HG02884 (cell line): ENCODE measurements at regions not wholly inside any gene's neighbourhood (a gene's known extent, or its start where the extent isn't known, plus 50 kb on each side); places are given as distances from the start of the nearest gene placed in this dataset.
A peak's percentile ranks its signal among the peaks of the same experiment; 100 is the strongest.

ENCODE experiments used
- ATAC-seq: cut with Tn5 transposase; IDR thresholded peaks from one replicate; pipeline ENCODE4 v1.9.1; 2021; ENCODE audit warnings: mild to moderate bottlenecking, moderate library complexity; ENCODE audit not compliant: unreplicated experiment

GRCh38 chr7:18081617-18082016 is 54.0 kb upstream of the PRPS1L1 start:
- no peak for ATAC-seq

DNA sequence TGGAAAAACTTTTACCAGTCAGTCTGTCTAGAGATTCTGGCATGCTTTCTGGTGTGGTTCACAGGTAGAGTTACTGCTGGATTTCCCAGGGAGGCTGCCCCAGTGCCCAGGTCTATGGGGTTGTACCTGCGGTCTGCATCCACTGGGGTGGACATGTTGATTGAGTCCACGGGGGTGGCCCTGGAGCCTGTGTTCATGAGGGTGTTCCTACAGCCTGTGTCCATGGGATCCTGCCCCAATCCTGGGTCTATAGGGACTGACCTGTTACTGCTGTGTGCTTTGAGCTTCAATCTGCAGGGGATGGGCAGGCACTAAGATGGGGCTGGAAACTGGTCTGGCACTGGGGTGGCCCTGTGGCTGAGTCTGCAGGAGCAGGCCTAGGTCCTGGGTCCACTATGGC is 54.5 kb upstream of the PRPS1L1 start:
- ATAC-seq: no peak

DNA sequence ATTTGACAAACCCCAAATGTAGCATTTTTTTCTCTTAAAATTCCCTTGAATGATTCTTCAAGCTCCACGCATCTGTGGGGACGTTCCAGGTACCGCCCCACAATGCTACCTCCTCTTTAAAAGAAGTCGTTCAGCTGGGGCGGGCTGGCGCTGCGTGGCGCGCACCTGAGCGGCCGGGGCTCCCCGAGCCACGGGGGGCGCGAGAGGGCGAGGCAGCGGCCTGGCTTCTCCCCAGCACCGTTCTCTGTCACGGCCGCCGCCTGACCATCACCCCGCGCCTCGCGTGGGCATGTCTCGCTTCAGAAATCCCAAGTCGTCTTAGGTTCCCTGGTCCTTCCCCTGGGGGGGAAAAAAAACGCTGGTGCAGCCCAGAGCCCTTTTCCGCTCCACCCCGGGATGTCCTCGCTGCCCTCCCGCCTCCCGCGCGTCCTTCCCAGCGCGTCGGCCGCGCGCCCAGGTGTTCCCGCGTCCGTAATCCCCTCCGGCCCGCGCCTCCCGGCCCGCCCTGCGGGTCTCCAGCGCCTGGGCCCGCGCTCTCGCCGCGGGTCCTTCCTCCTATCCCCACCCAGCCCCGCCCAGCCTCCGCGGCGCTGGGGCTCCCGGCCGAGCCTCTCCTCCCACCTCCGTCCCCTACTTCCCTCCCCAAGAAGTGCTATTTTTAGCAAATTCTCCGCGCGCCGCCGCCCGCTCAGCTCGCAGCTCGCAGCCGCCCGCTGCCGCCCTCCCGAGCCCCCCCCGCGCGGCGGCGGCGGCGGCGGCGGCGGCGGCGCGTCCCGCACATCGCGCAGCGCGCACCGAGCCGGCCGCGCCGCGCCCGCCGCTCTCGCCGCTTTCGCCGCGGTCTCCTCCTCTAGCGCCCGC is 58.7 kb upstream of the PRPS1L1 start:
- ATAC-seq: no peak

DNA sequence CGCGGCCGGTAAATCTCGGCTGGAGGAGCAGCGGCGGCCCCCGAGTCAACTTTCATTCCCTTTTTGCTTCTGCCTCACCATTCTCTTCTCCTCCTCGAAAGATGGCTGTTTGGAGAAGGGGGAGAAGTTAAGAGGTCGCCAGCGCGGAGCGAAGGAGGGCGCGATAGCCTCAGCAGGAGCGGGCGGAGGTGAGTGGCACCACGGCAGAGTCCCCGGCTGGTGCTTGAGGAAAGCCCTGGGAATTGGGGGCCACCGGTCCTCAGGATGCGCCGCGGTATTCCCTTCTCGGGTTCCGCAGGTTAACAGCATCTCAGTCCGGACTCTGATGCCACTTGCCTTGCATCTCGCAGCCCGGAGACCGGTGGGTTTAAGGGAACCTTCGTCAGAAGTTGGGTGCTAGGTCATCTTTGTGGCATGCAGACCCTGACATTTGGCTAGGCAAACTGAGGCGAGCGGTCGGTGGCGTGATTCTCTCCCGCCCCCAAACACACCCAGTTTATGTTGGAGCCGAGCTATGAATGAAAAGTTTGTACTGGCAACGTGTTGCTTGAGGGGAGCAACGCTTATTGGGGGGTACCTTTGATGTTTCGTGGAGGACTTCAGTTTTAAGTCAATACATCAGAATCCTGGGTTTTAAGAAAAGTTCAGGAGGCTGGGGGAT is 59.5 kb upstream of the PRPS1L1 start:
- no peak for ATAC-seq

DNA sequence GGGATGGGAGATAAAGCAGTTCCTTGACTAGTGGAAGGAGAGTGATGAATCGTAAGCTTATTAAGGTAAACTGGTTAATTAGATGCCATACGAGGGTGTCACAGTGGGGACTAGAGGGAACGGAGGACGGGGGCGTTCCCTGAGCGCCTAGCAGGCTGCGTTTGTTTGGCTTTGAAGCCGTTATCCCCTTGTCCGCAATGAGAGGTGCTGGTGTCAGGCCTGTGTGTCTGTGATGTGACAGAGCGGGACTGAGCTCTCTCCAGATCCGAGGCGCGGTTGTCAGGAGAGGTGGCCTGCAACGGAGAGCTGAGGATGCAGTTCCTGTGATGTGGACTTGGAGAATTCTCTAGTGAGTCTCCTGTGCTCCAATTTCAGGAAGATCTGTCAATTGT is 60.0 kb upstream of the PRPS1L1 start:
- ATAC-seq: no peak

DNA sequence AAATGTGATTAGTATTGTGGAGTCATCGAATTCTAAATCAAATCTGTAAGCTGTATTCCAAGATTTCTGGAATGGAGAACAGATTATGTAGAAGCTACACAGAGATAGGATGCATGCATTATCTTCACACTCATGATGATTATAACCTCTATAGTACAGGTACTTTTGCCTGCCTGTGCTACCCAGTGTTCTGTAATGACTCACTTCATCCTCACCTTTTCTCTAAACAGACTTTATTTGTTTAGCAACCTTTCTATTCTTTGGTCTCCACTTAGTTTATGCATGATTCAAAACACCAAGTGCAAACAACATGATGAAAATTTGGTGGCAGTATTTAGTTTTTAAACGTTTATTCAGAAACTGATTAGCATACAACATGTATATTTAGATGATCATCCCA is 68.4 kb upstream of the PRPS1L1 start:
- ATAC-seq: no peak

- no peak for ATAC-seq
Measured at GRCh38 chr7:18102576-18102975, 74.9 kb upstream of the PRPS1L1 start.

GRCh38 chr7:18103436-18104218 is 76.0 kb upstream of the PRPS1L1 start:
- ATAC-seq: no peak

DNA sequence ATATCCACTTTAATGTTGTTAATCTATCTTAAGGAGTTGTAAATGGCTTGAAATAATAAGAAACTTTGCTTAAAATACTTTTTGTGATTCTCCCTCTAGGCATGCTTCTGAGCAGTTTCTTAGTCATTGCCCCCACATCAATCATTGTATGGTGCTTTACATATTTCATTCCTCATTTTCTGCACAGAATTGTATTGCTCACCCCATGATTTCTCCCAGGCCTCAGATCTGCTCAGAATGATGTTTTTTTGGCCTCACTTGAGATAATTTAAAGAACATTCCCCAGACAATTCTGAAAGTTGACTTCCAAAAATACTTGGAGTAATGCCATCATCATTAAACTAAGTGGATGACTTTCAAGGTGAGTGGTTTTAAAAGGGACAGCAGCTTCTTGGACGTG is 82.1 kb upstream of the PRPS1L1 start:
- ATAC-seq: no peak

GRCh38 chr7:18116661-18117060 is 89.0 kb upstream of the PRPS1L1 start:
- ATAC-seq: no peak

DNA sequence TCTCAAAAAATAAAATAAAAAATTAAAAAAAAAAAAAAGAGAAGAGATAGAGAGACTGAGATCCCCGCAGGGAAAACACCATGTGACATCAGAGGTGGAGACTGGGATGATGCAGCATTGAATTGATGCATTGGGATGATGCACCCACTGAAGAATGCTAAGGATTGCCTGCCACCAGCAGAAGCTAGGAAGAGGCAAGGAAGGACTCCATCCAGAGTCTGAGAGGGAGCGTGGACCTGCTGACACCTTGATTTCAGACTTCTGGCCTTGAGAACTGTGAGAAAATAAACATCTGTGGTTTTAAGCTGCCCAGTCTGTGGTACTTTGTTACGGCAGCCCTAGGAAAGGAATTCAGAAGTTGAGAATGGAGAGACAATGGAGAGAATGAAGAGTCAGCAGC is 89.8 kb upstream of the PRPS1L1 start:
- no peak for ATAC-seq

DNA sequence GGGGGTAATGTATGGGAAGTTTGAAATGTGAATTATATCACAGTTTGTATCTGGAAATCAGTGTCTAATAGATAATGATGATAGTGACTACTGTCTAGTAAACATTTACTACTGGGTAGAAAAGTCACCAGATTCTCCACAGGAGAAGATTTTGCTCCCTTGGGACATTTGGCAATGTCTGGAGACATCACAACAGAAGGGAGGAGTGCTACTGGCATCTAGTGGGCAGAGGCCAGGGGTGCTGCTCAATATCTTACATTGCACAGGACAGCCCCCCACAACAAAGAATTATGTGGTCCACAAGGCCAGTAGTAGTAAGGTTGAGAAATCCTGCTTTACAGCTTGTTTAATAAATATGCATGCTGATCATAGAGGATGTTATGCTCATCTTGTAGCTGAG is 92.3 kb upstream of the PRPS1L1 start:
- no peak for ATAC-seq

DNA sequence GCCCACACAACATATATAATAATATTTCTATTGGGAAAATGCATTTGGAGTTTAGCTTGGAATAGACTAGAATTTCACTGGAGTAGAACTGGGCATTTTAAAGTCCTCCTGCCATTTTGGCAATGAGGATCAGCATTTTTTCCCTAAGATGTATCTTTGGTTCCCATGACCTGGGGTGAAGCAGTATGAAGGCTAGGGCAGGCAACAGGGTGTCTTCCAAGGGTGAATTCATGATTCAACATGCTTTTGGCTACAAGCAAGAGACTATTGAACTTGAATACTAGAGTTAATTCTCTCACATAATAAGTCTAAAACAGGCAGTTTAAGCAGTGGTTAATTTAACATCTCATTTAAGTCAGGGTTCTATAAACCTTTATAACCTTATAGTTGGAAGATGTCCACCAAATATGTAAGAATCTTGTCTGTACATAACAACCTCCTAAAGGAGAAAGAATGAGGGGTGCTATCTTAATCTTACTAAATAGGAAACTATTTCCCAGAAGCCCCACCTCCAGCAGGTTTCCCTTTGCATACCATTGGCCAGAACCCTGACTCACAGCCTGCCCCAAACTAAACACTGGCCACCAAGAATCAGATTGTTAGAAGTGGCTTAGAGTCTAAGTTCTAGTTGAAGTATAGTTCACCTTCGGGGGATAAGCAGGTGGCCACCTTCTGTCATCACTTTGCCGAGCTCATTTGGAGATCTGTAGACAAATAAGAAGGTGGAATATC is 96.0 kb upstream of the PRPS1L1 start:
- ATAC-seq: no peak

GRCh38 chr7:18125476-18125875 is 97.8 kb upstream of the PRPS1L1 start:
- no peak for ATAC-seq

DNA sequence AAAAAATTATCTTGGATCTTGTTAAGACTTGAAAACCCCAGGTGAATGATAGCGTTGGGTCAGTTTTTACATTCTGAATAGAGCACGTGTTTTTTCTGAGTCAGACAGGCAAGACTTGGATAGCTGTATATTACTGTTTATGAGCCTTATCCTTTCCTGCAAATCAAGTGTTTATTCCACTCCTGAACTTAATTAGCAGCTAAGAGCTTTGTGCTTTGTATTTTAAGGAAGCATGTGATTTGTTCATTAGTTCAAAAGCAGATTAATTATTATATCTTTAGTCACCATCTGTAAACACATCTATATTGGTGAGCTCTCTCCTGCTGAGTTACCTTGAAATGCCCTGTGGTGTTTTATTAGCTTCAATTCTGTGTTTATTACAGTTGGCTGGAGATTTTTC is 98.6 kb upstream of the PRPS1L1 start:
- no peak for ATAC-seq

DNA sequence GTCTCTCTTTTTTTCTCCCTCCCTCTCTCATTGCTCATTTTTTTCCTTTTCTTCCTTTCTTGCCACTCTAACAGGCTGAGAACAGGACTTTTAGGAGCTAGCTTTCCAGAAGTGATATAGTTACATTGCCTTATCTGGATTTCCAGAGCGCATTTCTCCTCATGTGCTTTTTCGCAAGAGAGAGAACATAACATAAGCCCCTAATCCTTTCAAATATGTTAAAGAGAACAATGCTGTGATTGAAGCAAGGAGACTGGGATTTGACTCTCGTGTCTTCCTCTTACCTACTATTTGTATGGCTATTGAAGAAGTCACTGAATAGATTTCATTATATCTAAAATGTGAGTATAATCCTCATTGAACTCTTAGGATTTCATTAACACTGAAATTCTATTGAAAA is 101.2 kb upstream of the PRPS1L1 start:
- no peak for ATAC-seq

DNA sequence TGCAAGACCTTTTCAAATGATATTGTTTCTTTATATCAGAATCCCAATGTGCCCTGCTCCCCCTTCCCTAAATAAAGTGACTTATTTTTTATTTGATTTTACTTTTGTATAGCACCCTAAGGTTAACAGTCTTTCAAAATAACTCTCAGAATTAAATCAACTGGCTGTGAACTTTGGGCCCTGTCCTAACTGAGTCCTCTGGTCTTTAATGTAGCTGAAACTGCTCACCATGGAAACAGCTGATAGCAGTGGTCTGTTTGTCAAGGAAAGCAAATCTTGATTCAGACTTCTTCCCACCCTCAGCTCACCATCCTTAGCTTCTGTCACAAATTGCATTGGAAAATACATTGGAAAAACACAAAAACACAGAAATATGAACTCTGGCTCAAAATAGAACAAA is 105.2 kb upstream of the PRPS1L1 start:
- no peak for ATAC-seq

GRCh38 chr7:18133921-18134320 is 106.3 kb upstream of the PRPS1L1 start:
- ATAC-seq: no peak

GRCh38 chr7:18140943-18141342 is 113.3 kb upstream of the PRPS1L1 start:
- no peak for ATAC-seq

- ATAC-seq: peak; percentile 50
Measured at GRCh38 chr7:18144166-18144565, 116.5 kb upstream of the PRPS1L1 start.

GRCh38 chr7:18145160-18145559 is 117.5 kb upstream of the PRPS1L1 start:
- no peak for ATAC-seq
